KMS-11 (cell line): ENCODE measurements at regions not wholly inside any gene's neighbourhood (a gene's known extent, or its start where the extent isn't known, plus 50 kb on each side); places are given as distances from the start of the nearest gene placed in this dataset.

ENCODE experiments used
- H2AFZ ChIP-seq: fragments of 200-600 bp; sonication (generic); 2 replicates; pipeline ENCODE4 v1.6.1; 2016; ENCODE audit warnings: antibody characterized with exemption, mixed run types, low read depth
- H3K27ac ChIP-seq: fragments of 200-600 bp; sonication (generic); 2 replicates; pipeline ENCODE4 v1.6.1; 2016; ENCODE audit warnings: mild to moderate bottlenecking, mixed run types
- H3K27me3 ChIP-seq: fragments of 200-600 bp; sonication (generic); 2 replicates; pipeline ENCODE4 v1.6.1; 2017; ENCODE audit warnings: mild to moderate bottlenecking, low read depth, mixed run types, moderate library complexity; ENCODE audit not compliant: insufficient read depth
- H3K36me3 ChIP-seq: fragments of 200-600 bp; sonication (generic); 2 replicates; pipeline ENCODE4 v1.6.1; 2017; ENCODE audit warnings: mild to moderate bottlenecking, mixed run types; ENCODE audit not compliant: insufficient read depth
- H3K4me1 ChIP-seq: fragments of 200-600 bp; sonication (generic); 2 replicates; pipeline ENCODE4 v1.6.1; 2016; ENCODE audit warnings: mild to moderate bottlenecking, low read depth, mixed run types; ENCODE audit not compliant: poor library complexity, severe bottlenecking
- H3K4me2 ChIP-seq: fragments of 200-600 bp; sonication (generic); 2 replicates; pipeline ENCODE4 v1.7.0; 2016; ENCODE audit warnings: mild to moderate bottlenecking, mixed run types
- H3K4me3 ChIP-seq: fragments of 200-600 bp; sonication (generic); IDR thresholded peaks from 2 replicates; pipeline ENCODE4 v1.6.1; 2017; ENCODE audit warnings: low read depth, low read length, mixed read lengths; ENCODE audit not compliant: insufficient read depth
- H3K79me2 ChIP-seq: fragments of 200-600 bp; sonication (generic); 2 replicates; pipeline ENCODE4 v1.6.1; 2016; ENCODE audit warnings: low read depth, mixed run types; ENCODE audit not compliant: insufficient read depth
- H3K9ac ChIP-seq: fragments of 200-600 bp; sonication (generic); 2 replicates; pipeline ENCODE4 v1.6.1; 2016; ENCODE audit warnings: mild to moderate bottlenecking, mixed run types
- H4K20me1 ChIP-seq: fragments of 200-600 bp; sonication (generic); 2 replicates; pipeline ENCODE4 v1.6.1; 2016; ENCODE audit warnings: mild to moderate bottlenecking, mixed run types; ENCODE audit not compliant: insufficient read depth
- CTCF ChIP-seq: fragments of 200-600 bp; sonication (generic); conservative IDR thresholded peaks from 2 replicates; pipeline ENCODE4 v1.6.1; 2017; ENCODE audit warnings: low read depth, mild to moderate bottlenecking, antibody characterized with exemption, low read length, moderate library complexity, mixed read lengths

GRCh38 chr11:115706626-115707135, 202.5 kb upstream of the CADM1 start:
- Histone ChIP-seq H3K9ac (no peak overlapping the region), H3K27ac (no peak overlapping the region), H3K4me2 (no peak overlapping the region), H3K4me1 (no peaks in the 10 kb centered on the region), H4K20me1 (no peaks in the 10 kb centered on the region), H3K79me2 (no peaks in the 10 kb centered on the region), H3K36me3 (no peaks in the 10 kb centered on the region), H2AFZ (no peak overlapping the region), H3K4me3 (no peak overlapping the region), H3K27me3 (no peaks in the 10 kb centered on the region)
- TF ChIP-seq CTCF: no peak

- Histone ChIP-seq H3K9ac (no peak overlapping the region), H3K36me3 (no peaks in the 10 kb centered on the region), H3K79me2 (no peaks in the 10 kb centered on the region), H3K27me3 (no peaks in the 10 kb centered on the region), H3K4me2 (no peak overlapping the region), H4K20me1 (no peaks in the 10 kb centered on the region), H2AFZ (no peak overlapping the region), H3K27ac (no peak overlapping the region), H3K4me1 (no peaks in the 10 kb centered on the region), H3K4me3 (no peak overlapping the region)
- no peak for TF ChIP-seq CTCF
Measured at GRCh38 chr11:115705200-115705599, 201.0 kb upstream of the CADM1 start.

GRCh38 chr11:115700981-115701875, 197.0 kb upstream of the CADM1 start:
- no peaks in the 10 kb centered on the region for H3K79me2 ChIP-seq
- H3K36me3 ChIP-seq: no peaks in the 10 kb centered on the region
- H2AFZ ChIP-seq: no peak overlapping the region
- H3K4me3 ChIP-seq: no peak overlapping the region
- no peak overlapping the region for H3K9ac ChIP-seq
- H3K4me1 ChIP-seq: no peaks in the 10 kb centered on the region
- H3K27me3 ChIP-seq: no peaks in the 10 kb centered on the region
- TF ChIP-seq CTCF: no peak
- no peaks in the 10 kb centered on the region for H4K20me1 ChIP-seq
- no peak overlapping the region for H3K4me2 ChIP-seq
- no peak overlapping the region for H3K27ac ChIP-seq

- no peaks in the 10 kb centered on the region for H3K4me1 ChIP-seq
- no peaks in the 10 kb centered on the region for H3K27me3 ChIP-seq
- no peaks in the 10 kb centered on the region for H3K36me3 ChIP-seq
- TF ChIP-seq CTCF: no peak
- H3K4me3 ChIP-seq: no peak overlapping the region
- H3K9ac ChIP-seq: no peak overlapping the region
- H2AFZ ChIP-seq: no peak overlapping the region
- H4K20me1 ChIP-seq: no peaks in the 10 kb centered on the region
- H3K27ac ChIP-seq: no peak overlapping the region
- H3K79me2 ChIP-seq: no peaks in the 10 kb centered on the region
- H3K4me2 ChIP-seq: no peak overlapping the region
Measured at GRCh38 chr11:115700496-115700895, 196.3 kb upstream of the CADM1 start.
